ENCODE measurements at regions not wholly inside any gene's neighbourhood (a gene's known extent, or its start where the extent isn't known, plus 50 kb on each side); places are given as distances from the start of the nearest gene placed in this dataset.

- Histone ChIP-seq H3K4me3 (no peak overlapping the region), H3K27me3 (no peaks in the 10 kb centered on the region), H3K36me3 (no peaks in the 10 kb centered on the region), H3K27ac (no peak overlapping the region), H3K9me3 (no peaks in the 10 kb centered on the region), H3K4me1 (no peaks in the 10 kb centered on the region)
- WGBS, 2 donors, result 84% methylated on average over 7 of the region's 7 CpGs
- DNase-seq, result no peak
- TF ChIP-seq POLR2A (IDR thresholded peaks at IDR 0.05) (no peak), POLR2AphosphoS5 (IDR thresholded peaks at IDR 0.05) (no peak), EP300 (IDR thresholded peaks at IDR 0.05) (no peak)
- TF ChIP-seq, protein P1, sequence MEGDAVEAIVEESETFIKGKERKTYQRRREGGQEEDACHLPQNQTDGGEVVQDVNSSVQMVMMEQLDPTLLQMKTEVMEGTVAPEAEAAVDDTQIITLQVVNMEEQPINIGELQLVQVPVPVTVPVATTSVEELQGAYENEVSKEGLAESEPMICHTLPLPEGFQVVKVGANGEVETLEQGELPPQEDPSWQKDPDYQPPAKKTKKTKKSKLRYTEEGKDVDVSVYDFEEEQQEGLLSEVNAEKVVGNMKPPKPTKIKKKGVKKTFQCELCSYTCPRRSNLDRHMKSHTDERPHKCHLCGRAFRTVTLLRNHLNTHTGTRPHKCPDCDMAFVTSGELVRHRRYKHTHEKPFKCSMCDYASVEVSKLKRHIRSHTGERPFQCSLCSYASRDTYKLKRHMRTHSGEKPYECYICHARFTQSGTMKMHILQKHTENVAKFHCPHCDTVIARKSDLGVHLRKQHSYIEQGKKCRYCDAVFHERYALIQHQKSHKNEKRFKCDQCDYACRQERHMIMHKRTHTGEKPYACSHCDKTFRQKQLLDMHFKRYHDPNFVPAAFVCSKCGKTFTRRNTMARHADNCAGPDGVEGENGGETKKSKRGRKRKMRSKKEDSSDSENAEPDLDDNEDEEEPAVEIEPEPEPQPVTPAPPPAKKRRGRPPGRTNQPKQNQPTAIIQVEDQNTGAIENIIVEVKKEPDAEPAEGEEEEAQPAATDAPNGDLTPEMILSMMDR (IDR thresholded peaks at IDR 0.05), result no peak
- no peak for ATAC-seq (ENCODE audit: low FRiP score in 2 of 2)
Measured at GRCh38 chr7:69035826-69036225, 562.4 kb upstream of the AUTS2 start.

DNA sequence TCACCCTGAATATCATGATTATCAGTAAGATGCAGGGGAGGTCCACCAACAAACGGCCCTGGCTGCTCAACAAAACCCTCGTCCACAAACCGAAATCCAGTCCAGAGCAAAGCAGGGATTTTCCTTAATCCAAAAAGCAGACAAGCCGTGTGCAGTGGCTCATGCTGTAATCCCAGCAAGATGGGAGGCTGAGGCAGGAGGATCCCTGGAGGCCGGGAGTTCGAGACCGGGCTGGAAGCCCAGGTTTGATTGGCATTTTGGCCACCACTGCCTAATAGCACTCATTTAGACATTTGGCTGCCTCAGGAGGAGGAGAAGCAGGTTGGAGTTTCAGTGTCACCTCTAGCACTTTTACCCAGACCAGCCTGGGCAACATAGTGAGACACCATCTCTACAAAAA, 562.0 kb upstream of the AUTS2 start:
- WGBS, 2 donors, result 62 to 84% methylated on average over 2 to 7 of the region's 7 CpGs
- Histone ChIP-seq H3K4me1 (no peaks in the 10 kb centered on the region), H3K36me3 (no peaks in the 10 kb centered on the region), H3K27me3 (no peaks in the 10 kb centered on the region), H3K4me3 (no peak overlapping the region), H3K9me3 (no peaks in the 10 kb centered on the region), H3K27ac (no peak overlapping the region)
- ATAC-seq (ENCODE audit: low FRiP score in 2 of 2) (no peak), DNase-seq (no peak)
- TF ChIP-seq EP300 (IDR thresholded peaks at IDR 0.05) (no peak), POLR2AphosphoS5 (IDR thresholded peaks at IDR 0.05) (no peak), POLR2A (IDR thresholded peaks at IDR 0.05) (no peak)
- TF ChIP-seq, protein P1 (IDR thresholded peaks at IDR 0.05), result no peak

- H3K27ac ChIP-seq, result no peak overlapping the region
- WGBS, 2 donors, result 76 to 77% methylated on average over 1 of the region's 1 CpG
Measured at GRCh38 chr7:69038915-69039314, 559.4 kb upstream of the AUTS2 start.

DNA sequence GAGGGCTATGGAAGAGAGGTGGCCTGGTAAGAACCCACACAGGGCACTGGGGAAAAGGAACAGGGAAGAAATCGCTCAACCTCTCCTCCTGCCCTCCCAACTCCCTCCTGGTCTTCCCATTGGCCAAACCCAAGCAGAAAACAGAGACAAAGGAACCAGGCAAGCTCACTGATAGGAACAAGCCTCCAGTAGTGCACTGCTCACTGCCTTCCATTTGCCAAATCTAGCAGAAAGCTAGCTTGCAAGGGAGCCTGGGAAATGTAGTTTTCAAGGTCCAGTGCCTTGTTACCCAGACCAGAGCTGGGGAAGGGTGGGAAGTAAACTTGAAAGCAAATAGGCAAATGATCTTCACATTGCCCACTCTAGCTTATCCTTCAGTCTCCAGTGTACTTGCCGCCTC, 556.1 kb upstream of the AUTS2 start:
- no peak overlapping the region for H3K27ac ChIP-seq
- no peak for DNase-seq
- no peak for ATAC-seq (ENCODE audit: low FRiP score in 2 of 2)
- TF ChIP-seq POLR2AphosphoS5 (IDR thresholded peaks at IDR 0.05), result no peak
- H3K27me3 ChIP-seq, result no peaks in the 10 kb centered on the region
- H3K4me3 ChIP-seq, result no peak overlapping the region
- no peaks in the 10 kb centered on the region for H3K36me3 ChIP-seq
- no peaks in the 10 kb centered on the region for H3K9me3 ChIP-seq
- no peaks in the 10 kb centered on the region for H3K4me1 ChIP-seq
- WGBS, 2 donors, result 90 to 95% methylated on average over 2 of the region's 2 CpGs

More at GRCh38 chr7:69038915-69039314, 559.4 kb upstream of the AUTS2 start:
- Histone ChIP-seq H3K4me1 (no peaks in the 10 kb centered on the region), H3K4me3 (no peak overlapping the region), H3K36me3 (no peaks in the 10 kb centered on the region), H3K9me3 (no peaks in the 10 kb centered on the region), H3K27me3 (no peaks in the 10 kb centered on the region)
- TF ChIP-seq EP300 (IDR thresholded peaks at IDR 0.05), result no peak
- no peak for TF ChIP-seq POLR2A (IDR thresholded peaks at IDR 0.05)
- TF ChIP-seq POLR2AphosphoS5 (IDR thresholded peaks at IDR 0.05), result no peak
- TF ChIP-seq, protein P1 (IDR thresholded peaks at IDR 0.05), result no peak
- ATAC-seq (ENCODE audit: low FRiP score in 2 of 2) (no peak), DNase-seq (no peak)

DNA sequence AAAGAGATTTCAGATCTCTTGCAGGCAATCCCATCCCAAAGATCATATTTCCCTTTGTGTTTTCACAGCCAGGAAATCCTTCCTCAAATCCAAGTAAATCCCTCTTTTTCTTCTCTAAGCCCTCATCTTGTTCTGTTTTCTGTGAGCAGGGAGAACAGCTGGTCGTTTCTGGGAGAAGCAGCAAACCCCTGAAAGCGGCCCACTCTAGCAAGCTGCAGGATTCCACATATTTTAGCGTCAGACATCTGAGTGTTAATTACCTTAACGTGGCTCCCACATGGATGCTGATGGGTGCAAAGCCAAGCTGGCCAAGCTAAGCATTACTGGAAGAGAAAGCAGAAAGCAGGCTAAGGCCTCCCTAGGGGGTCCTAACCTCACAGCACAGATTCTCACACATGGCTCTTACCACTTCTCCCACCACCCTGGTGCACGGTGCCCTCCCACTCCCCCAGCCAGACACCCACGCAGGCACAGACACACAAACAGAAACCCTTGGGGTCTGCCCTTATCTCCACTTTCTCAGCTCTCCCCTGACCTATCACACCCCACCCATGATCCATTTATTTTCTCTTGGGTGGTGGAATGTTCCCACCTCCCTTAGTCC, 551.0 kb upstream of the AUTS2 start:
- WGBS, 2 donors, result 54 to 56% methylated on average over 6 of the region's 6 CpGs
- no peaks in the 10 kb centered on the region for H3K27me3 ChIP-seq
- ATAC-seq (ENCODE audit: low FRiP score in 2 of 2) (no peak), DNase-seq (no peak)
- H3K9me3 ChIP-seq, result no peaks in the 10 kb centered on the region
- H3K36me3 ChIP-seq, result no peaks in the 10 kb centered on the region
- no peaks in the 10 kb centered on the region for H3K4me1 ChIP-seq
- H3K4me3 ChIP-seq, result no peak overlapping the region
- H3K27ac ChIP-seq, result no peak overlapping the region
- no peak for TF ChIP-seq POLR2AphosphoS5 (IDR thresholded peaks at IDR 0.05)
- TF ChIP-seq, protein P1 (IDR thresholded peaks at IDR 0.05), result no peak
- no peak for TF ChIP-seq EP300 (IDR thresholded peaks at IDR 0.05)
- no peak for TF ChIP-seq POLR2A (IDR thresholded peaks at IDR 0.05)
